GM10266 (cell line): ENCODE measurements at regions not wholly inside any gene's neighbourhood (a gene's known extent, or its start where the extent isn't known, plus 50 kb on each side); places are given as distances from the start of the nearest gene placed in this dataset.
"Not testable (repeated sequence)": the region's sequence is repeated elsewhere in the genome, so short reads cannot be mapped to it uniquely, and the experiment has no call there.

Experiments used
- DNase-seq: peaks from one replicate; pipeline ENCODE4 v3.0.0; 2012; ENCODE audit errors: extremely low spot score
- TF ChIP-seq, protein P1 (sequence below): IDR thresholded peaks from 2 replicates; pipeline ENCODE4 v1.5.1; 2012; ENCODE audit warnings: mild to moderate bottlenecking, low read depth; ENCODE audit not compliant: control insufficient read depth, insufficient read depth; ENCODE audit errors: missing control alignments

DNA sequence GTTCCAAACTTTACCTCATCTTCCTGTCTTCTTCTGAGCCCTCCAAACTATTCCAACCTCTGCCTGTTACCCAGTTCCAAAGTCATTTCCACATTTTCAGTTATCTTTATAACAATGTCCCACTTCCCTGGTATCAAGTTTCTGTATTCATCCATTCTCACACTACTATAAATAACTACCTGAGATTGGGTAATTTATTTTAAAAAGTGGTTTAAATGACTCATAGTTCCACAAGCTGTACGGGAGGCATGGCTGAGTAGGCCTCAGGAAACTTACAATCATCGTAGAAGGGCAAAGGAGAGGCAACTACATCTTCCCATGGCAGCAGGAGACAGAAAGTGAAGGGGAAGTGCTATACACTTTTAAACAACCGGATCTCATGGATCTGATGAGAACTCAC is 428.5 kb upstream of the RGS18 start:
- no peak for DNase-seq
- TF ChIP-seq, protein P1, sequence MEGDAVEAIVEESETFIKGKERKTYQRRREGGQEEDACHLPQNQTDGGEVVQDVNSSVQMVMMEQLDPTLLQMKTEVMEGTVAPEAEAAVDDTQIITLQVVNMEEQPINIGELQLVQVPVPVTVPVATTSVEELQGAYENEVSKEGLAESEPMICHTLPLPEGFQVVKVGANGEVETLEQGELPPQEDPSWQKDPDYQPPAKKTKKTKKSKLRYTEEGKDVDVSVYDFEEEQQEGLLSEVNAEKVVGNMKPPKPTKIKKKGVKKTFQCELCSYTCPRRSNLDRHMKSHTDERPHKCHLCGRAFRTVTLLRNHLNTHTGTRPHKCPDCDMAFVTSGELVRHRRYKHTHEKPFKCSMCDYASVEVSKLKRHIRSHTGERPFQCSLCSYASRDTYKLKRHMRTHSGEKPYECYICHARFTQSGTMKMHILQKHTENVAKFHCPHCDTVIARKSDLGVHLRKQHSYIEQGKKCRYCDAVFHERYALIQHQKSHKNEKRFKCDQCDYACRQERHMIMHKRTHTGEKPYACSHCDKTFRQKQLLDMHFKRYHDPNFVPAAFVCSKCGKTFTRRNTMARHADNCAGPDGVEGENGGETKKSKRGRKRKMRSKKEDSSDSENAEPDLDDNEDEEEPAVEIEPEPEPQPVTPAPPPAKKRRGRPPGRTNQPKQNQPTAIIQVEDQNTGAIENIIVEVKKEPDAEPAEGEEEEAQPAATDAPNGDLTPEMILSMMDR, result no peak

- not testable (repeated sequence) for DNase-seq
These were observed 426.5 kb upstream of the RGS18 start for GRCh38 chr1:191731608-191732302.

DNA sequence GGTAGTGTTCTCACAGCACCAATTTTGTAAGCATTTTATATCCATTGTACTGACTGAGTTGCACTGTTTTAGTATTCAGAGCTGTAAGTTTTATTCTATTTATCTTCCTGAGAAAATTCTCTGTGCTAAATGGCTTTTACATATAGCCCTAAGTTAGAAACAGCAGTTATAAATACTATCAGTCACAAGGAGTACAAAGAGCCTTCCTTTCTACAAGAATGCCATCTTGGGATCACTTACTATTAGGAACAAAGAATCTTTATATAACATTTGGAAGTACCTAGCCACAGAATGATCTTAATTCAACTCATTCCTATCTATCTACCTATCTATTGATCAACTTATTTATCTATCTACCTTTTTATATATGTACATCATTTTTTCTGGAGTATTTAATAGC is 423.9 kb upstream of the RGS18 start:
- no peak for DNase-seq
- TF ChIP-seq, protein P1, result no peak

DNA sequence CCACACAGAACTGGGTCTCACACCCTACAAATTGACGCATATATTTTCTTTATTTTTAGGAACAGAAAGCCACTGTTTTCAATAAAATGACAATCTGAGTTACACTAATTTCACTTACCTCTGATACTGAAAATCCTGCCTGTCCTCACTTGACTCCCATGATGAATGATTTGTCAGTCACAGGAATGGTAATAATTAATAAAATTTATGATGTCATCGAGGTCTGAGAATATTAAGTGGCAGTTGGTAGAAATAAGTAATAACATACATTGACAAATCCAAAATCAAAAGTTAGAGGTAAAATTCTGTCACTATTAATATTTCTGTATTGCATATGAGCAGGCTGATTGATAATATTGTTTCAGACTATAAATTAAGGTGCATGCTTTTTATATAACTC is 418.7 kb upstream of the RGS18 start:
- no peak for DNase-seq
- TF ChIP-seq, protein P1, result no peak

- TF ChIP-seq, protein P1, result no peak
- DNase-seq, result no peak
These were observed 405.9 kb upstream of the RGS18 start for GRCh38 chr1:191752342-191752741.

DNA sequence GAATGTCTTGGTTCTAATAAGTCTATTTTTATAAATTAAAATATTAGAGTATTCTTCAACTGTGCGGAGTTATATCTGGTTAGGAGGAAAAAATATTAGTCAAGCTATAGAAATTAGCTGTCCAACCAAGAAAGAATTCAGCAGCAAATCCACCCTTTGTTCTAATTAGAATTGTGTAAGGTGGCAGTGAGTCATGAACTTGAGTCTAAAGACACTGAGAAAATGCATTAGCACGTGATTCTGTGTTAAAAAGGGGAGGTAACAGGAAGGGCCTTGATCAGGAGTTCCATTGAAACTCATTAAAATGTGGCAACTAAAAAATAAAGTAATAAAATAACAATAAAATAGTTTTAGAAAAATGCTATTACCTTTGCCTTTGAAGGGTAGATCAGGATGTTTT is 398.2 kb upstream of the RGS18 start:
- TF ChIP-seq, protein P1, result no peak
- no peak for DNase-seq

- DNase-seq, result no peak
- TF ChIP-seq, protein P1, result no peak
These were observed 369.7 kb upstream of the RGS18 start for GRCh38 chr1:191788551-191788950.

- TF ChIP-seq, protein P1, result no peak
- DNase-seq, result no peak
These were observed 360.1 kb upstream of the RGS18 start for GRCh38 chr1:191798178-191798577.
